ENCODE measurements at regions not wholly inside any gene's neighbourhood (a gene's known extent, or its start where the extent isn't known, plus 50 kb on each side); places are given as distances from the start of the nearest gene placed in this dataset.

- TF ChIP-seq POLR2AphosphoS5 (IDR thresholded peaks at IDR 0.05) (no peak), CTCF (IDR thresholded peaks at IDR 0.05) (no peak), POLR2A (IDR thresholded peaks at IDR 0.05) (no peak), EP300 (IDR thresholded peaks at IDR 0.05) (no peak)
These were observed 120.0 kb downstream of the IRF8 start for GRCh38 chr16:86018941-86019340.

All from sigmoid colon (tissue), 4 donors.